ENCODE measurements at regions not wholly inside any gene's neighbourhood (a gene's known extent, or its start where the extent isn't known, plus 50 kb on each side); places are given as distances from the start of the nearest gene placed in this dataset.

GRCh38 chr6:1024161-1024560 lies 287.7 kb upstream of the FOXQ1 start:
- no peak for DNase-seq

- DNase-seq = no peak
Measured at GRCh38 chr6:1023229-1023628, 288.7 kb upstream of the FOXQ1 start.

DNA sequence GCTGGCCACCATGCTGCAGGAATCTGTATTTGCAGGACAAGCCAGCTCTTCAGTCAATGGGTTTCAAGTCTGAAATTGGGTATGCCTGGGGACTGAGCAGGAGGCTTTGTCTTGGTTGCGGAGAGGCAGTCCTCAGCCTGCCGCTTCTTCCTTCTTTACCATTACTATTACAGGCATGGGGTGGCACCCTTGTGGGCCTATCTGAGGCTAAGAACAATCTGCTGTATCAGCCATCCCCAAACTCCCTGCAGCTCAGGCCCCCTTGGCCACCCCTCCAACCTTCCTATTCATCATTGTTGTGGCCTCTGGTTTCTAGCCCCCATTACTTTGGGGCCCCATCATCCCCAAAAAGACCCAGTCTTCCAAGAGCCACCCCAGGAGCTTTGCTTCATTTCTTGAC lies 289.2 kb upstream of the FOXQ1 start:
- DNase-seq = no peak

GRCh38 chr6:1020837-1021236 lies 291.1 kb upstream of the FOXQ1 start:
- no peak for DNase-seq

- no peak for DNase-seq
Measured at GRCh38 chr6:1020133-1020532, 291.8 kb upstream of the FOXQ1 start.

DNA sequence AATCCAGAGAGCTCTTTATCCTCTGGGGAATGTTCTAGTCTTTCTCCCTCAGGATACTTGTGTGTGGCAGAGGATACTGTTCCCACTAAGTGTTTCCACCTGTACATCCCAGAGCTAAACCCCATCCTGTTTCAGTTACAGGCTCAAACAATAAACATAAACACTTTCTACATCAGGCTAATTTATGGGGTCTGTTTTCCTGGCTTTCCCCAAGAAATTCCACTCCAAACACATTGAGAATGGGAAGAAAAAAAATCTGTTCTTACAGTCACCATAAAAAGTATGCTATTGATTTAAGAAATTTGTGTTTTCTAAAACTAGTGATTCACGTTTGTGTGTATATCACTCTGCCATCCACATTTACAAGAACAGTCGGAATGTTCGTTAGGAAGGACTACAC lies 293.9 kb upstream of the FOXQ1 start:
- no peak for DNase-seq

GRCh38 chr6:1016329-1017302 lies 295.3 kb upstream of the FOXQ1 start:
- no peak for DNase-seq

DNA sequence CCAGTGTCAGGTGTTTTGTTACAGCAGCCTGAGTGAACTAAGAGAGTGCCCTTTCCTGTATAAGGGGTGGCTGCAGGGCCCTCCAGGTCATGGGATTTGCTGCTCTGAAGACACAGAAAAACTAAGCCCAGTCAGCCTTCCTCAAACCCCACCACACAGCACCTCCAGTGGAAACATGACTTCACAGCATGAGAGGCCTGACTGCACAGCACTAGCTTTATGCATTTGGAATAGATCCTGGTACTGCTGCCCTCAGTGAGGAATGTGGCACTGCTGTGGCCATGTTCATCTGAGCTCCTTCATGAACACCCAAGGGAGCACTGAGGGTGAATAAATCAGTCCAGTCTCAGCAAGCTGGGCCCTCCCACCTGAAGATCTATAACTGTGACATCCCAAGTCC lies 296.1 kb upstream of the FOXQ1 start:
- no peak for DNase-seq

GRCh38 chr6:1014431-1014807 lies 297.5 kb upstream of the FOXQ1 start:
- DNase-seq = no peak

DNA sequence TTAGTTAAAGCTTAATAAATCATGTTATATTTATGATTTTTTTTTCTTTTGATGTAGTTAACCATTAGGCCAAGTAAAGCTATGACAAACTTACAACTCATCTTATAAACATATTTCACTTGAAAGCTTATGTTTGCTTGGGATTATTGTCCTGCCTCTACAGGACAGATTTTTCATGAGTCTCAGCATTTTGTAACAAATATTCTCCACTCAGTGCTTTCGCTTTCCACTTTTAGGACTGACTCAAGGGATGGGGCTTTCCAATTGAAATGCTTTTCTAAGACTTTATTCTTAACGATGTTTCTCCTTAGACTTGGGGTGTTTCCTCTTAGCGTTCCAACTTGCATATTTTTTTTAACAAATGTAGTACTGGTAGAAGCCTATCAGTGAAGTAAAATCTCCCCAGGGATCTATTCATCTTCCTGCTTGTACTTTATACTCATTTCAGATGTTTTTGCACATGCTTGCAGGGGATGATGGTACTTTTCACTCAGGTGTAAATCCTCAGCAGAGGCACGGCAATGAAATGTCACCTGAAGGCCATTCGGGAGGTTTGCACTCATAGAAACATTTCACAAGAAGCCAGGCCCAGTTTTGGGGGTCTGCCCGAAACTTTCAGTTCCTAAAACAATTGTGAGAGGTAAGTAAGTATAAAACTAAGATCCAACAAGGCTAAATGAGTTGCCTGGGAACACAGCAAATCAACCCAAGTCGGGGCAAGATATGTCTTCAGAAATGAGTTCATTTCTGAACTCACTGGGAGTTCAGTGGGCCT lies 298.1 kb upstream of the FOXQ1 start:
- no peak for DNase-seq

- no peak for DNase-seq
Measured at GRCh38 chr6:1009103-1009502, 302.8 kb upstream of the FOXQ1 start.

GRCh38 chr6:1007159-1007558 lies 304.7 kb upstream of the FOXQ1 start:
- DNase-seq = no peak

- DNase-seq = no peak
Measured at GRCh38 chr6:1004885-1005630, 306.8 kb upstream of the FOXQ1 start.

- no peak for DNase-seq
Measured at GRCh38 chr6:1003394-1004160, 308.3 kb upstream of the FOXQ1 start.

DNA sequence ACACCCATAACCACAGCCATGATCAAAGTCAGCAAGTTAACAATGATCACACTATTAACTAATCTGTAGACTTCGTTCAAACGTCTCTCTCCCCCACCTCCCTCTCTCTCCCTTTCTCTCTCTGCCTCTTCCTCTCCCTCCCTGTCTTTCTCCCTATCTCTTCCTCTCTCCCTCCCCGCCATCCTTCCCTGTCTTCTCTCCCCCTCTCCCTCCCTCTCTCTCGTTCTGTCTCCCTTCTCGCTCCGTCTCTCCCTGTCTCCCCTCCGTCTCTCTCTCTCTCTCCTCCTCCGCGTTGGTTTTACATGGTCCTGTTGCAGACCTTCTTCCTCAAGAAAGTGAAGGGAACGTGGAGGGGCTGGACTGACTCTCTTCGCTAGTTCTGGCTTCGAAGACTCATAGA lies 308.9 kb upstream of the FOXQ1 start:
- DNase-seq = no peak

- no peak for DNase-seq
Measured at GRCh38 chr6:1001655-1002349, 308.9 kb upstream of the EXOC2 start.

DNA sequence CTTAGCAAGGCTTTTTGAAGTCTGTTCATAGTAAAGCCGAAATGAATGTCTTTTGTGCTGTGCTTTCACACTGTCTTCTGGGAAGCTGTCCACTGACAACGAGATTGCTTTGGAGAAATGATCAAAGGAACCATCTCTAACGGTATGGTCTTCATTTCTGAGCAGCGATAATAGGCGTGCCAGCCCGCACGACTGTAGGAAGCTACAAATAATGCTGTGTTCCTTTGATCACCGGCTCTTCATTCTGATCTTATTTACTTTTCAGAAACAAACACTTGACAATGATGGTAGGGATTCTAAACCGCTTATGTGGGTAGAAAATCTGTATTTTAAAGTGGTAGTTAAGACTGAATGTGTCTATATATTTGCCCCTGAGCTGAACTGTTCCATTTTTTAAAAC lies 306.6 kb upstream of the EXOC2 start:
- DNase-seq = no peak

GRCh38 chr6:998551-998950 lies 305.6 kb upstream of the EXOC2 start:
- no peak for DNase-seq

GRCh38 chr6:996271-996852 lies 303.4 kb upstream of the EXOC2 start:
- no peak for DNase-seq

- DNase-seq = no peak
Measured at GRCh38 chr6:991192-991591, 298.3 kb upstream of the EXOC2 start.

- DNase-seq = no peak
Measured at GRCh38 chr6:984031-984430, 291.1 kb upstream of the EXOC2 start.
